ENCODE measurements at regions not wholly inside any gene's neighbourhood (a gene's known extent, or its start where the extent isn't known, plus 50 kb on each side); places are given as distances from the start of the nearest gene placed in this dataset.
"Not testable (repeated sequence)": the region's sequence is repeated elsewhere in the genome, so short reads cannot be mapped to it uniquely, and the experiment has no call there.

DNA sequence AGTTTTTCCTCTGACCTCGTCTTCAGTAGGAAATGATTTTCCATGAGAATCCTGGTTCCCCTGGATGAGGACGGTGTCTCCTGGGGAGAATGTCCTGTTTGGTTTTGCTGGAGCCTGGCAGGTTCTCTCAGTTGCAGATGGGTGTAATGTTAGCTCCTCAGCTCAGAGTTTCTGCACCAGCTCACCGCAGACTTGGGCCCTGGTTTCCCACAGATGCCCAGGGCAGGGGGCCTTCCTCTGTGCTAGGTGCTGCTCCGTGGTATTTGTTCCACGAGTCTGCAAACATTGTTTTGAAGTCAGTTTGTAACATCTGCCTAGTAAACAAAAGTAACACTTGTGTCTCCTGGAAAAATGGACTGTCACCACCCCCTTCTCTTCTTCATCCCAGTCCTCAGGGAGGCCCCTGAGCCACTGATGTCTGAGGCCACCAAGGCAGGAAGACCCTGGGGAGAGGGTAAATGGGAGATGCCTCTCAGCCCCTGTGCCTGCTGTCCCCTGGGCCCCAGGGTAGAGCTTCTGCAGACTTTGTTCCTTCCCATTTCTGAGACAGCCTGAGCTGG, 67.3 kb upstream of the ANTXRL start:
- H3K9me3 ChIP-seq (replicated peaks; ENCODE audit: control insufficient read depth, insufficient read depth, low read length); H4K20me1 ChIP-seq (ENCODE audit: control insufficient read depth, insufficient read depth); H2AFZ ChIP-seq (ENCODE audit: control insufficient read depth, low read depth, low read length); DNase-seq (ENCODE audit: low read depth, low spot score); SMC1A ChIA-PET (ENCODE audit: uncharacterized antibody, unreplicated experiment); ATAC-seq; H3K79me2 ChIP-seq (ENCODE audit: control insufficient read depth, insufficient read depth, low read length); intact Hi-C loops (cut with micrococcal nuclease; ENCODE audit: unreplicated experiment); RAD21 ChIA-PET (ENCODE audit: unreplicated experiment); H3K4me1 ChIP-seq (ENCODE audit: control insufficient read depth, insufficient read depth, low read length); H3K27me3 ChIP-seq (replicated peaks in 1 of 2; ENCODE audit: control insufficient read depth in 2 of 2, insufficient read depth in 2 of 2, low read length in 1 of 2); H3K9ac ChIP-seq (ENCODE audit: control insufficient read depth, insufficient read depth, low read length); in situ Hi-C loops (cut with MboI); POLR2A ChIA-PET; H3K4me3 ChIP-seq; H3K27ac ChIP-seq (ENCODE audit: control insufficient read depth, insufficient read depth); H3K4me2 ChIP-seq (ENCODE audit: control insufficient read depth, insufficient read depth); FAIRE-seq; BruUV-seq (replicated peaks); H3K36me3 ChIP-seq (ENCODE audit: control insufficient read depth in 2 of 2, insufficient read depth in 2 of 2, low read length in 1 of 2): not testable (repeated sequence)
- 0% methylated on average over 5 of the region's 5 CpGs for WGBS (ENCODE audit: insufficient coverage, insufficient replicate concordance, low lambda C conversion rate, missing lambda C conversion rate)
- CTCF ChIA-PET = interaction anchor here (1.2 kb wide), 1 partner anchor 10 kb away, joined by 4 read pairs; no protein-coding TSS in a partner anchor

DNA sequence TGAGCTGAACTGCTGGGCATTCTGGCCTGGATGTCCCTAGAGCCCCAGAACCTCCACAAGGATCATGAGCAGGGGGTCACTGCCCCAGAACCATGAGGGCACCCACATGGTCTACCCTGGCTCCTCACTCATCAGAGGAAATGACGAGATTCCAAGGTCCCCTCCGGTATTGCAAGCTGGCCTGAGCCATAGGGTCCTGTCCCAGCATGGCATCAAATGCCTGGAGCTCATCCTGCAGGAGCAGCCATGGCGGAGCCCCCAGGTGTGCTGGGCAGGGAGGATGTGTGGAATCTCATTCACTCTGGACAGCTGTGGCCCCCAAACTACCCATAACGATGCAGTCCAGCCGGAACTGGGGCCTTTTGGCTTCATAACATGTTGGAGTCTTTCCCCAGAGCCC, 66.6 kb upstream of the ANTXRL start:
- intact Hi-C loops (cut with micrococcal nuclease; ENCODE audit: unreplicated experiment) = loop anchor here (10.0 kb wide), 2 partner anchors 305 to 985 kb away; no protein-coding TSS in a partner anchor
- Histone ChIP-seq H4K20me1 (ENCODE audit: control insufficient read depth, insufficient read depth) (no peaks in the 10 kb centered on the region), H3K4me3 (no peak overlapping the region), H3K27ac (ENCODE audit: control insufficient read depth, insufficient read depth) (no peak overlapping the region), H3K79me2 (ENCODE audit: control insufficient read depth, insufficient read depth, low read length) (no peaks in the 10 kb centered on the region), H3K9me3 (replicated peaks; ENCODE audit: control insufficient read depth, insufficient read depth, low read length) (no peaks in the 10 kb centered on the region; the same call in 2 of the 3 replicates), H3K9ac (ENCODE audit: control insufficient read depth, insufficient read depth, low read length) (no peak overlapping the region), H3K27me3 (replicated peaks in 1 of 2; ENCODE audit: control insufficient read depth in 2 of 2, insufficient read depth in 2 of 2, low read length in 1 of 2) (no peaks in the 10 kb centered on the region), H3K4me1 (ENCODE audit: control insufficient read depth, insufficient read depth, low read length) (no peaks in the 10 kb centered on the region), H3K36me3 (ENCODE audit: control insufficient read depth in 2 of 2, insufficient read depth in 2 of 2, low read length in 1 of 2) (no peaks in the 10 kb centered on the region), H3K4me2 (ENCODE audit: control insufficient read depth, insufficient read depth) (no peak overlapping the region), H2AFZ (ENCODE audit: control insufficient read depth, low read depth, low read length) (no peak overlapping the region)
- ATAC-seq = no peak
- no peak for TF ChIP-seq ZNF24 (IDR thresholded peaks at IDR 0.05)
- no peak for TF ChIP-seq RFX5 (IDR thresholded peaks at IDR 0.05; ENCODE audit: low read depth, low read length)
- no peak for TF ChIP-seq FOXK2 (IDR thresholded peaks at IDR 0.05)
- TF ChIP-seq TAF1 (IDR thresholded peaks at IDR 0.05; ENCODE audit: borderline replicate concordance, low read depth, low read length) = no peak
- TF ChIP-seq GABPA (IDR thresholded peaks at IDR 0.05; ENCODE audit: low read depth) = no peak
- no peak for DNase-seq (ENCODE audit: low read depth, low spot score)
- ChIA-PET POLR2A (no interaction called here), RAD21 (ENCODE audit: unreplicated experiment) (no interaction called here), CTCF (no interaction called here), SMC1A (ENCODE audit: uncharacterized antibody, unreplicated experiment) (no interaction called here)
- no TSS peak for BruUV-seq (replicated peaks)
- FAIRE-seq = no peak
- 43% methylated on average over 5 of the region's 5 CpGs for WGBS (ENCODE audit: insufficient coverage, insufficient replicate concordance, low lambda C conversion rate, missing lambda C conversion rate)
- in situ Hi-C loops (cut with MboI) = no loop called here
